A549 (cell line): ENCODE measurements at regions not wholly inside any gene's neighbourhood (a gene's known extent, or its start where the extent isn't known, plus 50 kb on each side); places are given as distances from the start of the nearest gene placed in this dataset.

Experiments
- ATAC-seq, 2 experiments: fragments of 200-7000 bp in 1 of 2; fragments of >200 bp in 1 of 2; cut with Nextera tagmentation in 1 of 2; cut with Tn5 transposase in 1 of 2; 3 replicates each; pipeline versions ENCODE4 v1.8.0 to v1.9.1; 2018 to 2020; ENCODE audit warnings: mild to moderate bottlenecking in 1 of 2, moderate library complexity in 1 of 2
- CTCF ChIA-PET: fragments of 300-600 bp; sonication (Branson Sonifier 250); formaldehyde crosslinking; extraction: SDS; loops from one replicate; lab custom pipeline; 2021; ENCODE audit warnings: antibody characterized with exemption, inconsistent platforms; lab: Yijun Ruan, JAX
- POLR2A ChIA-PET: fragments of 350-600 bp; formaldehyde crosslinking; extraction: SDS; loops from one replicate; lab custom pipeline; 2021; ENCODE audit warnings: antibody characterized with exemption, inconsistent platforms; lab: Yijun Ruan, JAX
- DNase-seq, 2 experiments: peaks; one replicate each; pipeline versions ENCODE4 v3.0.0 to v3.0.0-alpha.2; 2011 to 2016; ENCODE audit warnings: low read depth in 1 of 2, low spot score in 1 of 2
- FAIRE-seq: peaks from 2 replicates; lab custom pipeline; 2011; peaks lifted over from hg19 to GRCh38; lab: Jason Lieb, UNC
- H3K27ac ChIP-seq, 2 experiments: fragments of >200 bp; sonication (Bioruptor Twin); formaldehyde crosslinking; 3 replicates each; pipeline ENCODE4 v1.5.1; 2016 to 2017
- H3K4me1 ChIP-seq: fragments of >200 bp; sonication (Bioruptor Twin); formaldehyde crosslinking; 3 replicates; pipeline ENCODE4 v1.6.1; 2016
- H3K4me2 ChIP-seq: fragments of >200 bp; sonication (Bioruptor Twin); formaldehyde crosslinking; 3 replicates; pipeline ENCODE4 v1.6.1; 2016
- H3K4me3 ChIP-seq: fragments of >200 bp; sonication (Bioruptor Twin); formaldehyde crosslinking; 3 replicates; pipeline ENCODE4 v1.5.1; 2016
- H3K9me3 ChIP-seq: fragments of >200 bp; sonication (Bioruptor Twin); formaldehyde crosslinking; 3 replicates; pipeline ENCODE4 v1.6.1; 2016
- CBX2 ChIP-seq: fragments of 200-600 bp; sonication (generic); IDR thresholded peaks from 2 replicates; pipeline ENCODE4 v1.6.1; 2016; ENCODE audit warnings: low read depth, mild to moderate bottlenecking, borderline replicate concordance
- EP300 ChIP-seq, 2 experiments: fragments of >200 bp; sonication (Bioruptor Twin); formaldehyde crosslinking; IDR thresholded peaks; 2 replicates in 1 of 2; 3 replicates in 1 of 2; pipeline ENCODE4 v1.6.1; 2016 to 2017
- ESRRA ChIP-seq: fragments of 150-350 bp; IDR thresholded peaks from 2 replicates; pipeline ENCODE4 v1.6.1; 2014; ENCODE audit warnings: mild to moderate bottlenecking, low read length, borderline replicate concordance
- FOXS1 ChIP-seq: fragments of 250-450 bp; sonication (Bioruptor Pico); IDR thresholded peaks from 2 replicates; pipeline ENCODE4 v1.5.0; 2020; ENCODE audit warnings: mild to moderate bottlenecking, moderate library complexity
- GATA3 ChIP-seq: IDR thresholded peaks from 2 replicates; pipeline ENCODE4 v1.6.1; 2012; ENCODE audit warnings: borderline replicate concordance
- JUNB ChIP-seq: fragments of >200 bp; sonication (Bioruptor Twin); formaldehyde crosslinking; IDR thresholded peaks from 2 replicates; pipeline ENCODE4 v1.6.1; 2016
- KDM1A ChIP-seq: fragments of 200-600 bp; sonication (generic); IDR thresholded peaks from 2 replicates; pipeline ENCODE4 v1.6.1; 2016; ENCODE audit warnings: low read depth, mild to moderate bottlenecking
- MAFK ChIP-seq: fragments of 450-650 bp; IDR thresholded peaks from 2 replicates; pipeline ENCODE4 v1.6.1; 2014; ENCODE audit not compliant: partially characterized antibody
- MAZ ChIP-seq: fragments of 150-350 bp; IDR thresholded peaks from 2 replicates; pipeline ENCODE4 v1.6.1; 2014; ENCODE audit warnings: antibody characterized with exemption, low read depth, low read length, borderline replicate concordance
- PHF8 ChIP-seq: fragments of 200-600 bp; sonication (generic); IDR thresholded peaks from 2 replicates; pipeline ENCODE4 v1.6.1; 2016; ENCODE audit warnings: low read depth, mild to moderate bottlenecking, antibody characterized with exemption, moderate library complexity, borderline replicate concordance
- POLR2AphosphoS2 ChIP-seq: conservative IDR thresholded peaks from 2 replicates; pipeline ENCODE4 v1.6.1; 2012; ENCODE audit warnings: low read length, improper control_type of control experiment, inconsistent platforms
- RAD21 ChIP-seq, 2 experiments: fragments of >200 bp in 1 of 2; sonication (Bioruptor Twin) in 1 of 2; formaldehyde crosslinking in 1 of 2; IDR thresholded peaks in 1 of 2; conservative IDR thresholded peaks in 1 of 2; 2 replicates in 1 of 2; 3 replicates in 1 of 2; pipeline ENCODE4 v1.6.1; 2012 to 2018; ENCODE audit warnings: inconsistent platforms in 1 of 2
- RCOR1 ChIP-seq: fragments of 150-350 bp; IDR thresholded peaks from 2 replicates; pipeline ENCODE4 v1.6.1; 2014; ENCODE audit warnings: antibody characterized with exemption, low read length, low read depth
- RNF2 ChIP-seq: fragments of 200-600 bp; sonication (generic); IDR thresholded peaks from 2 replicates; pipeline ENCODE4 v1.6.1; 2016; ENCODE audit warnings: low read depth, mild to moderate bottlenecking, antibody characterized with exemption, moderate library complexity, borderline replicate concordance
- SREBF2 ChIP-seq: fragments of 450-650 bp; IDR thresholded peaks from 2 replicates; pipeline ENCODE4 v1.6.1; 2014; ENCODE audit warnings: mild to moderate bottlenecking, moderate library complexity
- TFCP2L1 ChIP-seq: fragments of 250-450 bp; sonication (Bioruptor Pico); IDR thresholded peaks from 2 replicates; pipeline ENCODE4 v1.5.0; 2021; ENCODE audit warnings: mild to moderate bottlenecking
- TP53 ChIP-seq: fragments of 250-450 bp; sonication (Bioruptor Pico); IDR thresholded peaks from 2 replicates; pipeline ENCODE4 v1.5.0; 2021; ENCODE audit warnings: mild to moderate bottlenecking, moderate library complexity
- ZFP36 ChIP-seq: fragments of 450-650 bp; IDR thresholded peaks from 2 replicates; pipeline ENCODE4 v1.6.1; 2014; ENCODE audit warnings: borderline replicate concordance; ENCODE audit not compliant: partially characterized antibody
- ZNF302 ChIP-seq: fragments of 250-450 bp; sonication (Bioruptor Pico); IDR thresholded peaks from 2 replicates; pipeline ENCODE4 v1.9.0; 2021; ENCODE audit warnings: inconsistent platforms, mild to moderate bottlenecking, moderate library complexity
- WGBS: methylation state at CpG from one replicate; pipeline ENCODE4 v1.1.6; 2017; ENCODE audit errors: missing lambda C conversion rate; 5-methylcytosine and 5-hydroxymethylcytosine counted together
- TF ChIP-seq, protein P1 (sequence below): fragments of 250-450 bp; sonication (Bioruptor Pico); IDR thresholded peaks from 2 replicates; pipeline ENCODE4 v1.5.0; 2021; ENCODE audit warnings: mild to moderate bottlenecking, moderate library complexity, borderline replicate concordance
- TF ChIP-seq, protein P2 (sequence below): fragments of >200 bp; sonication (Bioruptor Twin); formaldehyde crosslinking; IDR thresholded peaks from 2 replicates; pipeline ENCODE4 v1.6.1; 2016
- TF ChIP-seq, protein P3 (sequence below): fragments of 150-350 bp; IDR thresholded peaks from 2 replicates; pipeline ENCODE4 v1.6.1; 2014; ENCODE audit warnings: low read depth, mild to moderate bottlenecking, low read length
- TF ChIP-seq, protein P4 (sequence below): fragments of 250-450 bp; sonication (Bioruptor Pico); IDR thresholded peaks from 2 replicates; pipeline ENCODE4 v1.5.0; 2020; ENCODE audit warnings: low read depth, mild to moderate bottlenecking, moderate library complexity

DNA sequence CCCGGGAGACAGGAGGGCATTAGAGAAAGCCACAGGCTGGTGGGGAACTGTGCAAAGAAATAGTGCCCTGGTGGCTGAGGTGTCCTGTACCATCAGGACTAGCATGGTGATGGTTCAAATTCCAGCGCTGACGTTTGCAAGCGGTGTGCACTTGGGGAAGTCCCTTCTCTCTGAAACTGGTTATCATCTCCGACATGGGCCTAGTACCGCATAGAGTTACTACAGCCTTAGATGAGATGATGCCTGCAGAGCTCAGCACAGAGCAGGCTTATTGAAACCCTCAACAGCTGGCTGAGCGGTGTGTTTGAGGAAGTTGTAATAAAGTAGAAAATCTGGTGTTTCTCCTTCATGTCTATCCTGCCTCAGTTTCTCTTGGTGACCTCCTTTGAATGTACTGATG lies 136.7 kb upstream of the WSCD1 start:
- no peaks in the 10 kb centered on the region for H3K4me1 ChIP-seq
- FAIRE-seq (no peak), DNase-seq (no peak), ATAC-seq (no peak)
- CTCF ChIA-PET, result no interaction called here
- 0 out of 3 replicates have a peak, but pooled peaks cover 4% of the 10 kb centered on the region for H3K9me3 ChIP-seq
- H3K4me3 ChIP-seq, result no peak overlapping the region
- POLR2A ChIA-PET, result no interaction called here
- H3K27ac ChIP-seq, result no peak overlapping the region
- WGBS, result 76% methylated on average over 7 of the region's 7 CpGs
- no peak for TF ChIP-seq ZNF302 (CRISPR knock-in tag)
- no peak for TF ChIP-seq RAD21 (conservative IDR thresholded peaks at IDR 0.05 in 1 of 2, IDR thresholded peaks at IDR 0.05 in 1 of 2)
- TF ChIP-seq, protein P1, sequence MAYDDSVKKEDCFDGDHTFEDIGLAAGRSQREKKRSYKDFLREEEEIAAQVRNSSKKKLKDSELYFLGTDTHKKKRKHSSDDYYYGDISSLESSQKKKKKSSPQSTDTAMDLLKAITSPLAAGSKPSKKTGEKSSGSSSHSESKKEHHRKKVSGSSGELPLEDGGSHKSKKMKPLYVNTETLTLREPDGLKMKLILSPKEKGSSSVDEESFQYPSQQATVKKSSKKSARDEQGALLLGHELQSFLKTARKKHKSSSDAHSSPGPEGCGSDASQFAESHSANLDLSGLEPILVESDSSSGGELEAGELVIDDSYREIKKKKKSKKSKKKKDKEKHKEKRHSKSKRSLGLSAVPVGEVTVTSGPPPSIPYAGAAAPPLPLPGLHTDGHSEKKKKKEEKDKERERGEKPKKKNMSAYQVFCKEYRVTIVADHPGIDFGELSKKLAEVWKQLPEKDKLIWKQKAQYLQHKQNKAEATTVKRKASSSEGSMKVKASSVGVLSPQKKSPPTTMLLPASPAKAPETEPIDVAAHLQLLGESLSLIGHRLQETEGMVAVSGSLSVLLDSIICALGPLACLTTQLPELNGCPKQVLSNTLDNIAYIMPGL, result no peak
- no peak overlapping the region for H3K4me2 ChIP-seq

DNA sequence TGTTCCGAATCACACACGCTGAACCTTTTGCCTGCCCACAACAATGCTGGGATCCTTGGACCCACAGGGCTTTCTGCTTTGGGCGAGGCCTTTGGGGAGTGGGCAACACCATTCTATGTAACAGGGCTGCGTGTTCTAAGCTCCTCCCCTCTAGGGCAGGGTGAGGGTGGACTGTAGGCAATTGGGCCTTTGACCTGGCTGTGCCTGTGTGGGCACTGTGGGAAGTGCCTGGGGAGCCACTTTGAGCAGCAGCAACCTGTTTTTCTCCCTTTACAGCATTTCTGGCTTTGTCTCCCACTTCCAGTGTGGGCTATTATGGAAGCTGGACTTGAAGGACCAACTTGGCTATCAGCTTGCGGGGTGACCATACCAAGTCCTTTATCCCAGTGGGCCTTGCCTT lies 128.9 kb upstream of the WSCD1 start:
- TF ChIP-seq FOXS1 (CRISPR knock-in tag) (no peak), RNF2 (no peak), EP300 (IDR thresholded peaks at IDR 0.05) (no peak), ZFP36 (no peak), GATA3 (no peak), PHF8 (no peak), KDM1A (no peak), TP53 (CRISPR knock-in tag) (no peak), MAZ (no peak), RCOR1 (no peak), SREBF2 (no peak), JUNB (no peak), TFCP2L1 (CRISPR knock-in tag) (no peak), CBX2 (no peak), MAFK (no peak), ESRRA (no peak), POLR2AphosphoS2 (no peak)
- TF ChIP-seq, protein P2, sequence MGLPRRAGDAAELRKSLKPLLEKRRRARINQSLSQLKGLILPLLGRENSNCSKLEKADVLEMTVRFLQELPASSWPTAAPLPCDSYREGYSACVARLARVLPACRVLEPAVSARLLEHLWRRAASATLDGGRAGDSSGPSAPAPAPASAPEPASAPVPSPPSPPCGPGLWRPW, result no peak
- TF ChIP-seq, protein P3, sequence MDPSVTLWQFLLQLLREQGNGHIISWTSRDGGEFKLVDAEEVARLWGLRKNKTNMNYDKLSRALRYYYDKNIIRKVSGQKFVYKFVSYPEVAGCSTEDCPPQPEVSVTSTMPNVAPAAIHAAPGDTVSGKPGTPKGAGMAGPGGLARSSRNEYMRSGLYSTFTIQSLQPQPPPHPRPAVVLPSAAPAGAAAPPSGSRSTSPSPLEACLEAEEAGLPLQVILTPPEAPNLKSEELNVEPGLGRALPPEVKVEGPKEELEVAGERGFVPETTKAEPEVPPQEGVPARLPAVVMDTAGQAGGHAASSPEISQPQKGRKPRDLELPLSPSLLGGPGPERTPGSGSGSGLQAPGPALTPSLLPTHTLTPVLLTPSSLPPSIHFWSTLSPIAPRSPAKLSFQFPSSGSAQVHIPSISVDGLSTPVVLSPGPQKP, result no peak
- TF ChIP-seq, protein P4, sequence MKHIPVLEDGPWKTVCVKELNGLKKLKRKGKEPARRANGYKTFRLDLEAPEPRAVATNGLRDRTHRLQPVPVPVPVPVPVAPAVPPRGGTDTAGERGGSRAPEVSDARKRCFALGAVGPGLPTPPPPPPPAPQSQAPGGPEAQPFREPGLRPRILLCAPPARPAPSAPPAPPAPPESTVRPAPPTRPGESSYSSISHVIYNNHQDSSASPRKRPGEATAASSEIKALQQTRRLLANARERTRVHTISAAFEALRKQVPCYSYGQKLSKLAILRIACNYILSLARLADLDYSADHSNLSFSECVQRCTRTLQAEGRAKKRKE (CRISPR knock-in tag), result no peak
- POLR2A ChIA-PET, result no interaction called here
- Histone ChIP-seq H3K27ac (no peak overlapping the region), H3K4me1 (no peaks in the 10 kb centered on the region), H3K4me2 (no peak overlapping the region), H3K4me3 (no peak overlapping the region), H3K9me3 (0 out of 3 replicates have a peak, but pooled peaks cover 2% of the 10 kb centered on the region)
- DNase-seq, result no peak
- no peak for ATAC-seq
- WGBS, result 42% methylated on average over 5 of the region's 5 CpGs
- no peak for FAIRE-seq
- CTCF ChIA-PET, result interaction anchor here (1.0 to 1.8 kb wide), 2 partner anchors 11 to 17 kb away, joined by 3 to 4 read pairs; no protein-coding TSS in a partner anchor
